Natural killer cell (primary cell): ENCODE measurements at regions not wholly inside any gene's neighbourhood (a gene's known extent, or its start where the extent isn't known, plus 50 kb on each side); places are given as distances from the start of the nearest gene placed in this dataset.

ENCODE experiments used
- ATAC-seq, 3 donors: fragments of 150-1000 bp in 2 of 3; fragments of 200-7000 bp in 1 of 3; cut with Tn5 transposase; 1 replicate in 1 of 3; 2 replicates in 2 of 3; pipeline ENCODE4 v1.10.0; 2021; ENCODE audit warnings: mild to moderate bottlenecking in 2 of 3, moderate library complexity in 2 of 3
- DNase-seq, 2 donors: peaks; one replicate each; pipeline versions ENCODE4 v3.0.0 to v3.0.0-alpha.2; 2013 to 2021; ENCODE audit warnings: mixed read lengths in 1 of 2
- H3K27ac ChIP-seq: one replicate; pipeline ENCODE4 v1.5.1; 2013; ENCODE audit warnings: mild to moderate bottlenecking, low read length
- H3K27me3 ChIP-seq: one replicate; pipeline ENCODE4 v1.6.1; 2013; ENCODE audit warnings: low read length; ENCODE audit not compliant: control insufficient read depth, insufficient read depth
- H3K36me3 ChIP-seq: one replicate; pipeline ENCODE4 v1.6.1; 2013; ENCODE audit warnings: low read length; ENCODE audit not compliant: control insufficient read depth, insufficient read depth
- H3K4me1 ChIP-seq: one replicate; pipeline ENCODE4 v1.6.1; 2013; ENCODE audit warnings: low read length; ENCODE audit not compliant: control insufficient read depth, insufficient read depth
- H3K4me3 ChIP-seq: one replicate; pipeline ENCODE4 v1.5.1; 2013; ENCODE audit warnings: low read length
- H3K9me3 ChIP-seq: one replicate; pipeline ENCODE4 v1.6.1; 2013; ENCODE audit warnings: low read length; ENCODE audit not compliant: control insufficient read depth, insufficient read depth
- H3K27ac Mint-ChIP-seq, 2 donors: one replicate each; pipeline ENCODE4 v1.8.0; 2022; ENCODE audit warnings: mild to moderate bottlenecking in 2 of 2, mixed read lengths in 2 of 2, moderate library complexity in 1 of 2
- H3K27me3 Mint-ChIP-seq, 2 donors: one replicate each; pipeline ENCODE4 v1.8.0; 2022; ENCODE audit warnings: low read depth in 2 of 2, mixed read lengths in 2 of 2
- H3K36me3 Mint-ChIP-seq: one replicate; pipeline ENCODE4 v1.8.0; 2022; ENCODE audit warnings: mixed read lengths
- H3K4me1 Mint-ChIP-seq, 2 donors: one replicate each; pipeline ENCODE4 v1.8.0; 2022; ENCODE audit warnings: mixed read lengths in 2 of 2
- H3K4me3 Mint-ChIP-seq: one replicate; pipeline ENCODE4 v1.8.0; 2022; ENCODE audit warnings: mild to moderate bottlenecking, moderate library complexity, mixed read lengths
- H3K9me3 Mint-ChIP-seq, 2 donors: one replicate each; pipeline ENCODE4 v1.8.0; 2022; ENCODE audit warnings: mixed read lengths in 2 of 2
- WGBS: methylation state at CpG from one replicate; pipeline ENCODE4 v1.1.7; 2013; ENCODE audit warnings: missing lambda C conversion rate; ENCODE audit not compliant: insufficient coverage; 5-methylcytosine and 5-hydroxymethylcytosine counted together
- intact Hi-C: fragments of 100-400 bp; cut with micrococcal nuclease; formaldehyde crosslinking; loops from one replicate; pipeline ENCODE4 v1.14.2; 2022
- TF ChIP-seq, protein P1 (sequence below): fragments of 200-600 bp; IDR thresholded peaks from one replicate; pipeline ENCODE4 v1.8.0; 2022; ENCODE audit warnings: antibody characterized with exemption

GRCh38 chr16:54750249-54750648 lies 180.4 kb upstream of the IRX5 start:
- ATAC-seq (no peak), DNase-seq (no peak)
- H3K36me3 Mint-ChIP-seq: no peaks in the 10 kb centered on the region
- H3K27ac ChIP-seq: no peak overlapping the region
- no peak overlapping the region for H3K27ac Mint-ChIP-seq
- H3K36me3 ChIP-seq: no peaks in the 10 kb centered on the region
- H3K4me3 ChIP-seq: no peak overlapping the region
- no peaks in the 10 kb centered on the region for H3K4me1 Mint-ChIP-seq
- intact Hi-C loops: no loop called here
- H3K9me3 Mint-ChIP-seq: peaks cover 2 to 4% of the 10 kb centered on the region in 2 donors
- 70% methylated on average over 6 of the region's 7 CpGs for WGBS
- H3K27me3 Mint-ChIP-seq: peaks cover 0 to 2% of the 10 kb centered on the region in 2 donors
- no peaks in the 10 kb centered on the region for H3K4me1 ChIP-seq
- H3K4me3 Mint-ChIP-seq: no peak overlapping the region
- TF ChIP-seq, protein P1, sequence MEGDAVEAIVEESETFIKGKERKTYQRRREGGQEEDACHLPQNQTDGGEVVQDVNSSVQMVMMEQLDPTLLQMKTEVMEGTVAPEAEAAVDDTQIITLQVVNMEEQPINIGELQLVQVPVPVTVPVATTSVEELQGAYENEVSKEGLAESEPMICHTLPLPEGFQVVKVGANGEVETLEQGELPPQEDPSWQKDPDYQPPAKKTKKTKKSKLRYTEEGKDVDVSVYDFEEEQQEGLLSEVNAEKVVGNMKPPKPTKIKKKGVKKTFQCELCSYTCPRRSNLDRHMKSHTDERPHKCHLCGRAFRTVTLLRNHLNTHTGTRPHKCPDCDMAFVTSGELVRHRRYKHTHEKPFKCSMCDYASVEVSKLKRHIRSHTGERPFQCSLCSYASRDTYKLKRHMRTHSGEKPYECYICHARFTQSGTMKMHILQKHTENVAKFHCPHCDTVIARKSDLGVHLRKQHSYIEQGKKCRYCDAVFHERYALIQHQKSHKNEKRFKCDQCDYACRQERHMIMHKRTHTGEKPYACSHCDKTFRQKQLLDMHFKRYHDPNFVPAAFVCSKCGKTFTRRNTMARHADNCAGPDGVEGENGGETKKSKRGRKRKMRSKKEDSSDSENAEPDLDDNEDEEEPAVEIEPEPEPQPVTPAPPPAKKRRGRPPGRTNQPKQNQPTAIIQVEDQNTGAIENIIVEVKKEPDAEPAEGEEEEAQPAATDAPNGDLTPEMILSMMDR: no peak
- H3K27me3 ChIP-seq: no peaks in the 10 kb centered on the region
- no peaks in the 10 kb centered on the region for H3K9me3 ChIP-seq

GRCh38 chr16:54748611-54749190 lies 182.0 kb upstream of the IRX5 start:
- TF ChIP-seq, protein P1: no peak
- Mint-ChIP-seq H3K36me3 (no peaks in the 10 kb centered on the region), H3K27ac (no peak overlapping the region), H3K9me3 (peaks cover under 1 to 4% of the 10 kb centered on the region in 2 donors), H3K4me3 (no peak overlapping the region), H3K4me1 (no peaks in the 10 kb centered on the region), H3K27me3 (peaks cover 0 to 2% of the 10 kb centered on the region in 2 donors)
- no peak for ATAC-seq
- no peak overlapping the region for H3K27ac ChIP-seq
- no peaks in the 10 kb centered on the region for H3K36me3 ChIP-seq
- no peak for DNase-seq
- intact Hi-C loops: no loop called here
- H3K4me3 ChIP-seq: no peak overlapping the region
- H3K9me3 ChIP-seq: no peaks in the 10 kb centered on the region
- no peaks in the 10 kb centered on the region for H3K4me1 ChIP-seq
- WGBS: 85% methylated on average over 6 of the region's 6 CpGs
- H3K27me3 ChIP-seq: no peaks in the 10 kb centered on the region

DNA sequence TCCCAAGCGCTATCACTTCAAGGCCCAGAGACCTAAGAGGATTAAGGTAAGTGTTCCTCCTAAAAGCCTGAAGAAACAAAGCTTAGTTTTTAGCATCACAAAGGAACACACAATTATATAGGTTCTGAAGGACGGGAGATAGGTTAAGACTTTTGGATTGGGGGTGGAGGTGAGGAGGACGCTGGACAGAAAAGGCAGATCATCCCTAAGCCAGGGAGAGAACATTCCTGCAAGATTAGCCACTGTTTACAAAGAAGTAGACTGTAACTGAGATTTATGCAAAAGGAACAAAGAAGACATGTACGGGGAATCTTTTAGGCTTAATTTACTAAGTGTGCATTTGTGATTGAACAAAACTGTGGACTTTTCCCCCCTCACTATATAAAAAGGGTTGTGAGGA lies 184.1 kb upstream of the IRX5 start:
- Mint-ChIP-seq H3K27me3 (peaks cover 0 to 2% of the 10 kb centered on the region in 2 donors), H3K36me3 (no peaks in the 10 kb centered on the region), H3K9me3 (peaks cover 0 to 8% of the 10 kb centered on the region in 2 donors), H3K27ac (no peak overlapping the region), H3K4me3 (no peak overlapping the region), H3K4me1 (no peaks in the 10 kb centered on the region)
- DNase-seq (no peak), ATAC-seq (no peak)
- Histone ChIP-seq H3K4me1 (no peaks in the 10 kb centered on the region), H3K36me3 (no peaks in the 10 kb centered on the region), H3K4me3 (no peak overlapping the region), H3K9me3 (no peaks in the 10 kb centered on the region), H3K27ac (no peak overlapping the region), H3K27me3 (no peaks in the 10 kb centered on the region)
- WGBS: 87% methylated on average over 3 of the region's 4 CpGs
- intact Hi-C loops: no loop called here
- TF ChIP-seq, protein P1: no peak

DNA sequence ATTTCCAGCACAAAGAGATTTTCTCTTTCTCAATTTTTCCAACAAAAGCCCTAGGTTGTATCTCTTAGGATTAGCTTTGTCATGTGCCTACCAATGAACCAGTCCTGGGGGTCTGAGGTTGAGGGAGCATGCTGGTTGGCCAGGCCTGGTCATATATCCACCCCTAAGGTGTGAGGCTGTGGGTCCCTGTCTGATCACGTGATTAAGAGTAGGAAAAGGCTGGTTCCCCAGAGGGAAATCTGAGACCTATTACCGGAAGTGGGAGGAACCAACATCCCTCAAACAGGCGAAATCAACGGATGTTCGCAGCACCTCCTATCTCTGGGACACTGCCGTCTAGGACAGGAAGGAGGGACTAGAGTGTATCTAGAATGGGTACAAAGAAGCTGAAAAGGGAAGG lies 185.7 kb upstream of the IRX5 start:
- H3K36me3 Mint-ChIP-seq: no peaks in the 10 kb centered on the region
- intact Hi-C loops: no loop called here
- TF ChIP-seq, protein P1: no peak
- Histone ChIP-seq H3K27me3 (no peaks in the 10 kb centered on the region), H3K9me3 (no peaks in the 10 kb centered on the region), H3K4me3 (no peak overlapping the region), H3K4me1 (no peaks in the 10 kb centered on the region), H3K36me3 (no peaks in the 10 kb centered on the region), H3K27ac (no peak overlapping the region)
- peaks cover 0 to 2% of the 10 kb centered on the region in 2 donors for H3K27me3 Mint-ChIP-seq
- H3K4me3 Mint-ChIP-seq: no peak overlapping the region
- WGBS: 80% methylated on average over 6 of the region's 6 CpGs
- no peak for ATAC-seq
- H3K9me3 Mint-ChIP-seq: peaks cover 0 to 6% of the 10 kb centered on the region in 2 donors
- no peak overlapping the region for H3K27ac Mint-ChIP-seq
- no peaks in the 10 kb centered on the region for H3K4me1 Mint-ChIP-seq
- no peak for DNase-seq
